ENCODE measurements at regions not wholly inside any gene's neighbourhood (a gene's known extent, or its start where the extent isn't known, plus 50 kb on each side); places are given as distances from the start of the nearest gene placed in this dataset.

DNA sequence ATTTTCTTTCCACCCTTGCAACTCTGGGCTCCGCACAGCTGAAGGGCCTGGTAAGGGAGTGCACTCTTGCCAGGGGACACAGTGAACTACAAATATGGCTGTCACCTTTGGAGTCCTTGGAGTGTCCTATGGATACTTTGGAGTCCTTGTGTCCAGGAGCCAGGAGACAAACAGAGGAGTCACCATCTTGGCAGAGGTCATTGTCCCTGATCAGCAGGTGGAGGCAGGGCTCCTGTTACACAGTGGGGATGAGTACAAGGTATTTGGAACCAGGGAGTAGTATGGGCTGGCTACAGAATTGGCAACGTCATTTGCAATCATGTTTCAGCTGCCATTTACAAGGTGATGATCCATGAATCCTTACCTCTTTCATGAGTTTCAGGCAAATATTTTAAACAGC lies 132.5 kb downstream of the FAM161A start:
- no peak for DNase-seq

- no peak for DNase-seq
These were observed 132.9 kb downstream of the FAM161A start for GRCh38 chr2:61720911-61721310.

DNA sequence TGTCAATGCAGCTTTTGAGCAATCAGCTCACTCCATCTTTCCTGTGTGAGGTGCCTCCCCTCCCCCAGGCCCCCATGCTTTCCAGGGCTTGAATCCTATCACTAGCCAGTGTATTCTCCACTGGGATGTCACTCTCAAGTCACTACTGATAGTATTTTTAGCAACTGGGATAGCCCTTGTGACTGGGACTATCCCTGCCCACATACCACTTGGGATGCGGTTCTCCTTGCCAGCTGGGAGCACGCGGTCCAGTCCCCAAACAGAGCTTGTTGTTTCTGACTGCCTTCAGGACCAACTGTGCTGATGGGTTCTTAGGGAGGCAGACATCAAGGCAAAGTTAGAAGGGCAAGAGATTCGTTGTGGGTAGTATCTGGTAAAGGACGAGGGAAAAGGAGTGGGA lies 134.9 kb downstream of the FAM161A start:
- no peak for DNase-seq

DNA sequence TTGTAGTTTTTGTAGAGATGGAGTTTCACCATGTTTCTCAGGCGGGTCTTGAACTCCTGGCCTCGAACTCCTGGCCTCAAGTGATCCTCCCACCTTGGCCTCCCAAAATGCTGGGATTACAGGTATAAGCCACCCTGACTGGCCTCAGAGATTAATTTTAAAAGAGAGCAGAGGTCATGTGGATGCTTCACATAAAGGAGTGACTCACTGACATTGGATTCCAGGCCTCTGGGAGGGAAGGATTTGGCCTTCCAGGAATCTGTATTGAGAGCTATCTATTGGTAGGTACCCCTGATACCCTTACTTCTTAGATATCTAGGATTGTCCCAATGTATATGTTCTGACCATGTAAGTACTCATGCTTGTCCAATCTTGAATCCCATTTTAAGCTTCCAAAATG lies 138.4 kb downstream of the FAM161A start:
- no peak for DNase-seq

DNA sequence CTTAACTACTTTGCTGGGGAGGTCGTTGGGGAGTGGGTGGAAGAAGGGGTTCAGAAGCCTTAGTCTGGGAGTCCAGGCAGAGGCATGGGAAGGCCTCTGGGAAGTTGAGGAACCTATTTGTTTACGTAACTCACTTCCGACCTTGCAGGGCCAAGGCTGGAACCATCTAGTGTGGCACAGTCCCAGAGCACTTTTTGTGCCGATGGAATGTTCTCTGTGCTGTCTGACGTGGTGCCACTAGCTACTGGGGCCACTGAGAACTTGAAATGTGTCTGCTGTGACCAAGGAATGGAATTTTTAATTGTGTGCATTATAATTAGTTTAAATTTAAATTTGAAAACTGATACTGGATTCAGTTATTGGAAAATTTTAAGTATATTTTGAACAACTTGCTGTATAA lies 139.7 kb downstream of the FAM161A start:
- no peak for DNase-seq

DNA sequence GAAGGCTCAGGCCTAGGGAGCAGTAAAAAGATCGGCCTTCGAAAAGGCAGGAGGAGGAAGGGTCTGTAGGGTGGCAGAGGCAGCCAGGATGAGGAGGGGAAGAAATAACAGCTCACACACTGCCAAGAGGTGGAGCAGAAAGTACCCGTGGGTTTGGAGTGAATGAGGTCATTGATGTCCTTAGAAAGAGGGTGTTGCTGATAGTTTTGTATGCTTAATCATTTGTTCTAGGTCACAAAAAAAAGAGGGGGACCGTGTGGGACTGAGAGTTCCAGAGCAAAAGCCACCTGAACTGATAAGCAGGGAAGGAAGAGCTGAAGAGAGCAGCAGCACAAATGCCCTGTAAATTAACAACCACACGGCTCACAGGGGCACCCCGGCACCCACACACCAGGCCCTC lies 140.4 kb downstream of the FAM161A start:
- DNase-seq = no peak

DNA sequence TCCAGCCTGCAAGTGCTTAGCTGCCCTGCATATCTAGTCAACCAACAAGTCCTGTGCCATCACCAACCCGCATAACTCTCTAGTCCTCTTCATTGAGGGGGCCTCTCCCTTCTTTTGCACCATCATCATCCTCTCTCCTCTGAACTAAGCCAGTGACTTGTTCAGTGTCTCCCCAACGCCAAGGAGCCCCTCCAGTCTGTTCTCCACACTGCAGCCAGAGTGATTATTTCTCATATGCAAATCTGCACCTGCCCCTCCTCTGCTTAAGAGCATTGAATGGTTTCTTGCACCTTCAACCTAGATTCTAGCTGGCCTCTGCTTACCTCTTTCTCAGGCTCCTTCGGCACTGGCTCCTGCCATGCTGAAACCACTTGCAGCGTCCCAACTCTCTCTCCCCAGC lies 141.8 kb downstream of the FAM161A start:
- DNase-seq = no peak

DNA sequence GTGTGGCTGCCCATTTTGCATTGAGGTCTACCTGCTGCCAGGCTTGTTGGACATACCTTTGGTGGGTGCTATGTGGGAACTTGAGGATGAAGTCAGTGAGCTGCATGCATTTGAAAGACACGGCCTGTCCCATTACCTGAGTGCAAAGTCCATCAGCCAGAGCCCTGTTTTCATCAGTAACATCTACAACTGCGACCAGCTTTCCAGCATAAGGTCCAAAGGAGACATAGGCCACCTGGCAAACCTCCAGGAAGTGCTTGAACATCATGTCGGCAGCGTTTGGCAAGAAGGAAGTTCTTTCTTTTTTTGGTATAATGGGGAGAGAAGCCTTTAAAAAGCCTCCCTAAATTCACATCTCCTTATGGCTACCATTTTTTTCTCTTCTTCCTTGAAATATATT lies 143.1 kb downstream of the FAM161A start:
- no peak for DNase-seq

GRCh38 chr2:61707984-61708852 lies 145.6 kb downstream of the FAM161A start:
- peak; percentile 63 for DNase-seq

DNA sequence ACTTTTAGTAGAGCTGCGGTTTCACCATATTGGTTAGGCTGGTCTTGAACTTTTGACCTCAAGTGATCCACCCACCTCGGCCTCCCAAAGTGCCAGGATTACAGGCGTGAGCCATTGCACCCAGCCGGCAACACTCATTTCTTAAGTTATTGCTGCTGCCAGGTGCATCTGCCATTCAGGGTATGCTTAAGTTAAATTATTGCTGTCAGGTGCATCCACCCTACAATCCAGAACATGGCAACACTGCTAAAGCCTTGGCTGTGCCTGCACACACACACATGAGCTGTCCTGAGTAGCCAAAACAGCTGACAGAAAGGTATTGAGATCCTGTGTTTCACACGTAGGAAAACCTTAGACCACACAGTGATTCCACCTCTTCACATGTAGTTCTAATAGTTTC lies 148.2 kb downstream of the FAM161A start:
- no peak for DNase-seq

DNA sequence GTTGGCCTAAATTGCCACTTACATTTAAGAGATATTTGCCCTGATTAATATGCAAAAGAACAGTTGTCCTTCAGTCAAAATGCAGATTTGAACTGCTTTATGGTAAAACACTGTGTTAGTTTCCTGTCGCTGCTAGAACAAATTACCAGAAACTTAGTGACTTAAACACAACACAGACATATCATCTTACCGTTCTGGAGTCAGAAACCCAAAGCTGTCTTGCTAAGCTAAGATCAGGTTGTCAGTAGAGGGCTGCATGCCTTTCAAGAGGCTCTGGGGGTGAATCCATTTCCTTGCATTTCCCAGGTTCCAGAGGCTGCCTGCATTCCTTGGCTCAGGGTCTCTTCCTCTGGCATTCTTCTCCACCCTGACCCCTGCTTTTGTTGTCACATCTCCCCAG lies 149.5 kb downstream of the FAM161A start:
- no peak for DNase-seq

- no peak for DNase-seq
These were observed 151.8 kb downstream of the FAM161A start for GRCh38 chr2:61702088-61702467.

- no peak for DNase-seq
These were observed 153.4 kb downstream of the FAM161A start for GRCh38 chr2:61700464-61700863.

GRCh38 chr2:61694312-61695274 lies 156.4 kb upstream of the XPO1 start:
- DNase-seq = peak; percentile 27

DNA sequence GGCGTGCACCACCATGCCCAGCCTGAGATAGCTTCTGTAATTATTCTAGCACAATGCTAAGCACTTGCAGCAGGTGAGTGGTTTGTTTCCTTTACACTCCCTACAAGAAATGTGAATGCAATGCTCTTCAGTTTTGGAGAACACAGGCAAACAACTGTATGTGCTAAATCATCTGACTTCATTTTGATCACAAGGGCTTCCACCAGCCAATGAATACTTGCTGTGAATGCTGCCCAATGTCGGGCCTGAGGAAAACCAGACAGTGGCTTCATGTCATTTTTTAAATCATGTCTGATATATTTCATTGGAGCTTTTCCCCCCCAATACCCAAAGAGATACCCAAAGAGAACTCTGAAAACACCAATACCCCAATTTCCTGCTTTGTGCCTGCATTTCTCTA lies 155.6 kb upstream of the XPO1 start:
- no peak for DNase-seq

GRCh38 chr2:61690078-61690596 lies 152.0 kb upstream of the XPO1 start:
- no peak for DNase-seq

- no peak for DNase-seq
These were observed 151.4 kb upstream of the XPO1 start for GRCh38 chr2:61689568-61689967.

DNA sequence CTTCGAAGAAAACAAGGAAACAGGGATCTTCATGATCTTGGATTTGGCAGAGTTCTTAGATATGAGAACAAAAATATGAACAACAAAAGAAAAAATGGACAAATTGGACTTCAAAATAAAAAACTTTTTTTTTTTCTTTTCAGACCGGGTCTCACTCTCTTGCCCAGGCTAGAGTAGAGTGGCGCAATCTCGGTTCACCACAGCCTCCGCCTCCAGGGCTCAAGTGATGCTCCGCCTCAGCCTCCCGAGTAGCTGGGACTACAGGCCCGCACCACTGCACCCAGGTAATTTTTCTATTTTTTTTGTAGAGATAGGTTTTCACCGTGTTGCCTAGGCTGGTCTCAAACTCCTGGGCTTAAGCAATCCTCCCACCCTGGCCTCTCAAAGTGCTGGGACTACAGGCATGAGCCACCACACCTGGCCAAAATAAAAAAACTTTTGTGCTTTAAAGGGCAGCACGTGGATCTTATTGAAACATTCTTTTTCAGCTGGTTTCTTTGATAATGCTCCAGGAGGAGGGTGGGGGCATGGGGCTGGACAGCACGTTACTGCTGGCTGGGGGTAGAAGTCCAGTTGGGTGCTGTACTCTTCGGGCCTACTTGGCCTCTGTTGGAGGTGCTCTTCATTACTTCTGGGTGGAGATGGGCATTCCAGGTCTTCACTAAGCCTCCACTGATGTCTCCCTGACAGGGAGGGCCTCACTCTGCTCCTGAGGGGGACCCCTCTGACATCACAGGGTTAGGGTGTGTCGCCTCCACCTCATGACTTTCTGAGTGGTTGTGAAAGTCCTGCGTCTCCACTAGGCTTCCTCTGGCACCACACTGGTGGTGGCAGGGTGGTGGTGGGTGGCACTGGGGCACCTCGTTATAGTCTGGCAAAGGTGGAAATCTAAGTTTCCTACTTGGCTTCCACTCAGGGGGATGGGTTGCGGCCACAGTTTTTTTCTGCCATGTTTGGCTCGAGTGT lies 150.5 kb upstream of the XPO1 start:
- no peak for DNase-seq

GRCh38 chr2:61679096-61679495 lies 140.9 kb upstream of the XPO1 start:
- DNase-seq = no peak

GRCh38 chr2:61677942-61678341 lies 139.8 kb upstream of the XPO1 start:
- no peak for DNase-seq

- DNase-seq = no peak
These were observed 139.2 kb upstream of the XPO1 start for GRCh38 chr2:61677306-61677705.

DNA sequence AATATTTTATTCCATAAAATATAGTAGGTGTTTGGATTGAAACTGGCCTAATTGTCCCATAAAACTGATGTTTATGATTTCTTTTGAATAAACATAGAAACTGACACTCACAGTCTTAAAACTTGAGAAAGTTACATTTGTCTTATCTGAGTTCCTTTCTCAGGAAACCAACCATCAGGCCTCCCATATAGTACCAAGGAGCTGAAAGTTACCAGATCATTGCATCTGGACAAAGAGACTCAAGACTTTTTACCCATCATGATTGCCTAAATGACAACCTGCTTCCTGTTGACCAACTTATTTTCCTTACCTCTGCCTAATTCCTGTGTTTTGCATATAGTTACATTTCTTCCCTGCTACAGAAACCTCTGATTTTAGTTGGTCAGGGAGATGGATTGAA lies 137.0 kb upstream of the XPO1 start:
- no peak for DNase-seq
